GM12875 (cell line): ENCODE measurements at regions not wholly inside any gene's neighbourhood (a gene's known extent, or its start where the extent isn't known, plus 50 kb on each side); places are given as distances from the start of the nearest gene placed in this dataset.

Experiments used
- H3K4me3 ChIP-seq: one replicate; pipeline ENCODE4 v1.5.1; 2011; ENCODE audit warnings: low read depth, low read length, control low read depth
- TF ChIP-seq, protein P1 (sequence below): IDR thresholded peaks from 2 replicates; pipeline ENCODE4 v1.5.1; 2011; ENCODE audit warnings: low read depth, mild to moderate bottlenecking, control low read depth, inconsistent platforms, low read length, moderate library complexity, borderline replicate concordance; ENCODE audit not compliant: insufficient read depth

DNA sequence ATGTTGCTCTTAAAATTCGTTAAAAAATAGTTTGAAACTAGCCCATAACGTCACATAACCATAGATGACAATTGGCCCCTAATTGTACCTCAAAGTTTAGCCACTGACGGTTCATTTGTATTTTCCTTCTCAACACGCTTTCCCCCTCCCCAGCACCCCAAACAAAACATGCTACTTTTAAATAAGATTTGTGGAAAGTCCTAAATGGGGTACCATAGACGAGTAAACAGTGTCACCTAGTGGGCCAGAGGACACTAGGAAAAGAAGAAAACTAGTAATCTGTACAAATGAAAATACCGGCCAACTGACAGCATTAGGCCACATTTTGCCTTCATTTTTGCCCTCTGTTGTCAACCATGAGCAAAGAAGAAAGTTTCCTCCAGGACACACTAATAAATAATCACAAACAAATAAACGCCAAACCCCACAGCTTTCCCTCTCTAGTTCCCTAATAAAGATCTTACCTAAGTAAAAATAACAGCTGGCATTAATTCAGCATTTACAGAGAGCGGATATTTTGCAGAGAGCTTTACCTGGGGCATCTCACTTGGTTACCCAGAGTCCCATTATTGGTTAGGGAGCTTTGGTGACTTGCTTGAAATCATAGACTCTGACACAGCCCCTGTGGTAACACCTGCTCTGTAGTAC, 175.1 kb upstream of the ATP11B start:
- no peak overlapping the region for H3K4me3 ChIP-seq
- TF ChIP-seq, protein P1, sequence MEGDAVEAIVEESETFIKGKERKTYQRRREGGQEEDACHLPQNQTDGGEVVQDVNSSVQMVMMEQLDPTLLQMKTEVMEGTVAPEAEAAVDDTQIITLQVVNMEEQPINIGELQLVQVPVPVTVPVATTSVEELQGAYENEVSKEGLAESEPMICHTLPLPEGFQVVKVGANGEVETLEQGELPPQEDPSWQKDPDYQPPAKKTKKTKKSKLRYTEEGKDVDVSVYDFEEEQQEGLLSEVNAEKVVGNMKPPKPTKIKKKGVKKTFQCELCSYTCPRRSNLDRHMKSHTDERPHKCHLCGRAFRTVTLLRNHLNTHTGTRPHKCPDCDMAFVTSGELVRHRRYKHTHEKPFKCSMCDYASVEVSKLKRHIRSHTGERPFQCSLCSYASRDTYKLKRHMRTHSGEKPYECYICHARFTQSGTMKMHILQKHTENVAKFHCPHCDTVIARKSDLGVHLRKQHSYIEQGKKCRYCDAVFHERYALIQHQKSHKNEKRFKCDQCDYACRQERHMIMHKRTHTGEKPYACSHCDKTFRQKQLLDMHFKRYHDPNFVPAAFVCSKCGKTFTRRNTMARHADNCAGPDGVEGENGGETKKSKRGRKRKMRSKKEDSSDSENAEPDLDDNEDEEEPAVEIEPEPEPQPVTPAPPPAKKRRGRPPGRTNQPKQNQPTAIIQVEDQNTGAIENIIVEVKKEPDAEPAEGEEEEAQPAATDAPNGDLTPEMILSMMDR, result peak; percentile 54; the same call in 1 of the 2 replicates

GRCh38 chr3:182618981-182619591, 174.2 kb upstream of the ATP11B start:
- TF ChIP-seq, protein P1, result no peak
- H3K4me3 ChIP-seq, result no peak overlapping the region

GRCh38 chr3:182620723-182621434, 172.4 kb upstream of the ATP11B start:
- TF ChIP-seq, protein P1, result no peak
- H3K4me3 ChIP-seq, result no peak overlapping the region

- no peak overlapping the region for H3K4me3 ChIP-seq
- TF ChIP-seq, protein P1, result no peak
Measured at GRCh38 chr3:182621435-182622240, 171.7 kb upstream of the ATP11B start.

GRCh38 chr3:182622241-182622545, 171.1 kb upstream of the ATP11B start:
- TF ChIP-seq, protein P1, result no peak
- H3K4me3 ChIP-seq, result no peak overlapping the region

- H3K4me3 ChIP-seq, result no peak overlapping the region
- TF ChIP-seq, protein P1, result no peak
Measured at GRCh38 chr3:182626484-182627467, 166.5 kb upstream of the ATP11B start.
